K562 (cell line): ENCODE measurements at regions not wholly inside any gene's neighbourhood (a gene's known extent, or its start where the extent isn't known, plus 50 kb on each side); places are given as distances from the start of the nearest gene placed in this dataset.

ENCODE experiments used
- ATAC-seq: fragments of 200-7000 bp; cut with Tn5 transposase; 3 replicates; pipeline ENCODE4 v1.9.1; 2020; ENCODE audit warnings: moderate library complexity
- BruUV-seq: library from RNA; stranded (reverse); fragments of 400-500 nt; replicated peaks from 2 replicates; lab custom pipeline; 2021; lab: Mats Ljungman, UMichigan
- CTCF ChIA-PET: fragments of 300-600 bp; formaldehyde crosslinking; extraction: SDS; loops from one replicate; lab custom pipeline; 2021; ENCODE audit warnings: low intra/inter-chr PET ratio; lab: Yijun Ruan, JAX
- POLR2A ChIA-PET: fragments of 300-600, 350-650 bp; sonication (Branson Sonifier 250); formaldehyde crosslinking; extraction: SDS; loops from one replicate; lab custom pipeline; 2021; ENCODE audit warnings: antibody characterized with exemption, inconsistent platforms; lab: Yijun Ruan, JAX
- DNase-seq, 4 experiments: peaks; one replicate each; pipeline versions ENCODE4 v3.0.0 to v3.0.0-alpha.2; 2011 to 2018; ENCODE audit warnings: low spot score in 3 of 4, mixed read lengths in 3 of 4; ENCODE audit errors: extremely low read depth in 1 of 4
- FAIRE-seq: peaks from 2 replicates; lab custom pipeline; 2011; peaks lifted over from hg19 to GRCh38; lab: Jason Lieb, UNC
- H2AFZ ChIP-seq: 2 replicates; pipeline ENCODE4 v1.6.0; 2011; ENCODE audit warnings: low read depth, low read length, control low read depth, inconsistent platforms
- H3K27ac ChIP-seq: fragments of 200-600 bp; 3 replicates; pipeline ENCODE4 v1.8.0; 2011; ENCODE audit warnings: low read depth, mild to moderate bottlenecking, control low read depth, inconsistent platforms, low read length, moderate library complexity, mixed read lengths; ENCODE audit errors: extremely low read depth
- H3K27me3 ChIP-seq, 2 experiments: fragments of 300-600 bp in 1 of 2; 2 replicates in 1 of 2; 3 replicates in 1 of 2; pipeline versions ENCODE4 v1.6.0 to v1.8.0; 2011; ENCODE audit warnings: inconsistent platforms in 2 of 2, low read length in 2 of 2, mild to moderate bottlenecking in 1 of 2, mixed read lengths in 1 of 2, moderate library complexity in 1 of 2; ENCODE audit not compliant: control insufficient read depth in 2 of 2, insufficient read depth in 2 of 2
- H3K36me3 ChIP-seq: fragments of 300-600 bp; 3 replicates; pipeline ENCODE4 v1.8.0; 2011; ENCODE audit warnings: mild to moderate bottlenecking, low read length, inconsistent platforms; ENCODE audit not compliant: control insufficient read depth, insufficient read depth
- H3K4me1 ChIP-seq, 2 experiments: fragments of 200-600 bp in 1 of 2; replicated peaks in 1 of 2; 2 replicates in 1 of 2; 3 replicates in 1 of 2; pipeline versions ENCODE4 v1.5.1 to v1.8.0; 2011; ENCODE audit warnings: inconsistent platforms in 2 of 2, low read length in 2 of 2, mild to moderate bottlenecking in 1 of 2, mixed read lengths in 1 of 2, moderate library complexity in 1 of 2; ENCODE audit not compliant: control insufficient read depth in 2 of 2, insufficient read depth in 2 of 2
- H3K4me2 ChIP-seq: 2 replicates; pipeline ENCODE4 v1.6.1; 2011; ENCODE audit warnings: low read length, control low read depth, inconsistent platforms, mixed read lengths; ENCODE audit not compliant: insufficient read depth
- H3K4me3 ChIP-seq: fragments of 200-600 bp; sonication (generic), shearing (Covaris generic); 2 replicates; pipeline ENCODE4 v1.5.1; 2016; ENCODE audit warnings: control low read depth, inconsistent platforms
- H3K79me2 ChIP-seq: fragments of 200-600 bp; 3 replicates; pipeline ENCODE4 v1.8.0; 2011; ENCODE audit warnings: low read length, inconsistent platforms; ENCODE audit not compliant: control insufficient read depth, insufficient read depth
- H3K9ac ChIP-seq, 2 experiments: 2 replicates each; pipeline versions ENCODE4 v1.6.0 to v1.6.1; 2011; ENCODE audit warnings: low read depth in 2 of 2, low read length in 2 of 2, control low read depth in 1 of 2, inconsistent platforms in 1 of 2, mild to moderate bottlenecking in 1 of 2, mixed read lengths in 1 of 2; ENCODE audit not compliant: insufficient read depth in 1 of 2
- H3K9me1 ChIP-seq: one replicate; pipeline ENCODE4 v1.6.0; 2011; ENCODE audit warnings: inconsistent platforms, mild to moderate bottlenecking, low read length, moderate library complexity; ENCODE audit not compliant: control insufficient read depth, insufficient read depth
- H3K9me3 ChIP-seq: replicated peaks from 2 replicates; pipeline ENCODE4 v1.5.1; 2011; ENCODE audit warnings: low read depth, low read length, inconsistent platforms; ENCODE audit not compliant: control insufficient read depth, insufficient read depth
- H4K20me1 ChIP-seq: replicated peaks from 2 replicates; pipeline ENCODE4 v1.6.1; 2011; ENCODE audit warnings: low read length, inconsistent platforms, mixed read lengths; ENCODE audit not compliant: control insufficient read depth, insufficient read depth
- BRF2 ChIP-seq: IDR thresholded peaks from 3 replicates; pipeline ENCODE4 v1.6.1; 2011; ENCODE audit warnings: borderline replicate concordance, mild to moderate bottlenecking; ENCODE audit not compliant: insufficient read length, insufficient read depth
- CBFA2T2 ChIP-seq: fragments of 450-650 bp; conservative IDR thresholded peaks from 2 replicates; pipeline ENCODE4 v1.6.1; 2017; ENCODE audit warnings: mild to moderate bottlenecking
- FIP1L1 ChIP-seq: fragments of 200-400 bp; formaldehyde crosslinking; IDR thresholded peaks from 2 replicates; pipeline ENCODE4 v1.6.1; 2018; ENCODE audit warnings: mild to moderate bottlenecking, low read depth, low read length; ENCODE audit not compliant: poor library complexity, severe bottlenecking
- FOSL1 ChIP-seq: fragments of 200-800 bp; sonication (Bioruptor generic); conservative IDR thresholded peaks from 2 replicates; pipeline ENCODE4 v1.6.1; 2016; ENCODE audit warnings: missing genetic modification characterization, missing compliant biosample characterization
- FOXJ3 ChIP-seq: sonication (generic); formaldehyde crosslinking; IDR thresholded peaks from 2 replicates; pipeline ENCODE4 v1.4.0; 2020; ENCODE audit warnings: mild to moderate bottlenecking, missing genetic modification reagents
- FUS ChIP-seq: fragments of 200-400 bp; formaldehyde crosslinking; optimal IDR thresholded peaks from 2 replicates; pipeline ENCODE3; 2017; ENCODE audit warnings: low read depth, low read length
- HDAC1 ChIP-seq, 2 experiments: fragments of 450-650 bp; IDR thresholded peaks; 2 replicates each; pipeline ENCODE4 v1.6.1; 2016 to 2017; ENCODE audit warnings: inconsistent platforms in 1 of 2, mild to moderate bottlenecking in 1 of 2, moderate library complexity in 1 of 2
- NCOA1 ChIP-seq: fragments of 450-650 bp; IDR thresholded peaks from 2 replicates; pipeline ENCODE4 v1.6.1; 2016; ENCODE audit warnings: low read depth
- NELFE ChIP-seq: IDR thresholded peaks from 2 replicates; pipeline ENCODE4 v1.6.1; 2011; ENCODE audit warnings: mild to moderate bottlenecking; ENCODE audit not compliant: insufficient read depth, insufficient read length
- POLR2AphosphoS2 ChIP-seq: IDR thresholded peaks from 2 replicates; pipeline ENCODE4 v1.6.1; 2012; ENCODE audit warnings: low read length, improper control_type of control experiment
- PTRF ChIP-seq: fragments of 450-650 bp; IDR thresholded peaks from 2 replicates; pipeline ENCODE4 v1.6.1; 2016; ENCODE audit warnings: mild to moderate bottlenecking, missing genetic modification characterization, missing compliant biosample characterization
- SMARCE1 ChIP-seq: fragments of 450-650 bp; IDR thresholded peaks from 2 replicates; pipeline ENCODE4 v1.7.1; 2016; ENCODE audit warnings: mild to moderate bottlenecking
- TFAM ChIP-seq: fragments of 250-450 bp; sonication (Bioruptor Pico); conservative IDR thresholded peaks from 2 replicates; pipeline ENCODE4 v1.5.0; 2021; ENCODE audit warnings: mild to moderate bottlenecking, moderate library complexity
- TFAP4 ChIP-seq: sonication (generic); formaldehyde crosslinking; IDR thresholded peaks from 2 replicates; pipeline ENCODE4 v1.8.0; 2022; ENCODE audit warnings: missing genetic modification reagents, mild to moderate bottlenecking, moderate library complexity, borderline replicate concordance
- THRB ChIP-seq: fragments of 450-650 bp; formaldehyde crosslinking; conservative IDR thresholded peaks from 2 replicates; pipeline ENCODE4 v1.4.0; 2022; ENCODE audit warnings: mild to moderate bottlenecking, missing genetic modification characterization
- ZNF197 ChIP-seq: fragments of 200-800 bp; sonication (Bioruptor generic); IDR thresholded peaks from 2 replicates; pipeline ENCODE4 v1.6.1; 2016; ENCODE audit warnings: low read depth, missing genetic modification characterization, missing compliant biosample characterization
- ZNF444 ChIP-seq: fragments of 250-450 bp; sonication (Bioruptor Pico); IDR thresholded peaks from 2 replicates; pipeline ENCODE4 v1.4.0; 2020; ENCODE audit warnings: mild to moderate bottlenecking, moderate library complexity
- ZNF584 ChIP-seq: fragments of 200-800 bp; sonication (Bioruptor generic); IDR thresholded peaks from 2 replicates; pipeline ENCODE4 v1.6.1; 2016; ENCODE audit warnings: low read depth, mild to moderate bottlenecking, missing genetic modification characterization, missing compliant biosample characterization
- ZNF764 ChIP-seq: fragments of 250-450 bp; sonication (Bioruptor Pico); IDR thresholded peaks from 2 replicates; pipeline ENCODE4 v1.4.0; 2020; ENCODE audit warnings: low read depth, mild to moderate bottlenecking, moderate library complexity
- WGBS: fragments of 100-300 bp; shearing (Covaris generic); methylation state at CpG from one replicate; pipeline ENCODE4 v1.1.6; 2016; ENCODE audit warnings: low coverage, mixed read lengths; ENCODE audit not compliant: insufficient coverage; ENCODE audit errors: missing lambda C conversion rate; 5-methylcytosine and 5-hydroxymethylcytosine counted together
- in situ Hi-C: fragments of 300-500 bp; cut with MboI; formaldehyde crosslinking; loops from 4 replicates; pipeline ENCODE4 v1.15.0; 2018; ENCODE audit warnings: inconsistent platforms, mixed read lengths
- intact Hi-C: fragments of 100-400 bp; cut with micrococcal nuclease; formaldehyde crosslinking; loops from 2 replicates; pipeline ENCODE4 v1.14.2; 2022

GRCh38 chr4:152149745-152150144 lies 386.1 kb downstream of the FBXW7 start:
- no TSS peak for BruUV-seq
- no peaks in the 10 kb centered on the region for H3K9me3 ChIP-seq
- H3K27ac ChIP-seq = no peak overlapping the region
- H3K4me3 ChIP-seq = no peak overlapping the region
- CTCF ChIA-PET = no interaction called here
- H2AFZ ChIP-seq = no peak overlapping the region
- H3K36me3 ChIP-seq = no peaks in the 10 kb centered on the region
- H3K9me1 ChIP-seq = no peaks in the 10 kb centered on the region
- no peaks in the 10 kb centered on the region for H3K4me1 ChIP-seq
- no peak overlapping the region for H3K4me2 ChIP-seq
- FAIRE-seq = no peak
- peaks cover 0 to 5% of the 10 kb centered on the region in 2 experiments; a peak in 1 of 5 replicates for H3K27me3 ChIP-seq
- intact Hi-C loops = no loop called here
- H3K9ac ChIP-seq = no peak overlapping the region
- TF ChIP-seq PTRF (tag) (no peak), POLR2AphosphoS2 (no peak), BRF2 (no peak), FOSL1 (tag) (no peak), HDAC1 (IDR thresholded peaks at IDR 0.05) (no peak), ZNF584 (CRISPR knock-in tag) (no peak), ZNF197 (CRISPR knock-in tag) (no peak), FIP1L1 (no peak), NELFE (no peak), FOXJ3 (CRISPR knock-in tag) (no peak), NCOA1 (no peak), TFAM (CRISPR knock-in tag) (no peak), CBFA2T2 (no peak), FUS (no peak), ZNF764 (CRISPR knock-in tag) (no peak), THRB (CRISPR knock-in tag) (no peak), ZNF444 (CRISPR knock-in tag) (no peak), TFAP4 (CRISPR knock-in tag) (no peak), SMARCE1 (no peak)
- no peaks in the 10 kb centered on the region for H4K20me1 ChIP-seq
- WGBS = 0% methylated on average over 3 of the region's 3 CpGs
- no peak for DNase-seq
- in situ Hi-C loops = no loop called here
- POLR2A ChIA-PET = interaction anchor here (0.5 kb wide), 1 partner anchor 31 kb away, joined by 3 read pairs; no protein-coding TSS in a partner anchor
- no peak for ATAC-seq
- H3K79me2 ChIP-seq = no peaks in the 10 kb centered on the region
